Naive thymus-derived CD4-positive, alpha-beta T cell (primary cell): ENCODE measurements at regions not wholly inside any gene's neighbourhood (a gene's known extent, or its start where the extent isn't known, plus 50 kb on each side); places are given as distances from the start of the nearest gene placed in this dataset.

Experiments used
- ATAC-seq: fragments of 150-1000 bp; cut with Tn5 transposase; 2 replicates; pipeline ENCODE4 v1.10.0; 2021; ENCODE audit warnings: mild to moderate bottlenecking, moderate library complexity
- CTCF ChIA-PET: fragments of 350-600 bp; sonication (Branson Sonifier 250); formaldehyde crosslinking; loops from one replicate; lab custom pipeline; 2021; ENCODE audit warnings: antibody characterized with exemption; lab: Charles Lee
- POLR2A ChIA-PET: fragments of 350-600 bp; sonication (Branson Sonifier 250); formaldehyde crosslinking; loops from one replicate; lab custom pipeline; 2021; ENCODE audit warnings: antibody characterized with exemption, inconsistent platforms; lab: Charles Lee
- DNase-seq, 9 donors: peaks; one replicate each; pipeline versions ENCODE4 v3.0.0 to v3.0.0-alpha.2; 2020 to 2022; ENCODE audit warnings: mixed read lengths in 1 of 9
- H3K27ac ChIP-seq: one replicate; pipeline ENCODE4 v1.7.0; 2013; ENCODE audit warnings: mild to moderate bottlenecking, low read depth, low read length, moderate library complexity
- H3K27me3 ChIP-seq, 2 donors: one replicate each; pipeline ENCODE4 v1.7.0; 2013; ENCODE audit warnings: low read length in 2 of 2, mild to moderate bottlenecking in 2 of 2, moderate library complexity in 2 of 2; ENCODE audit not compliant: control insufficient read depth in 2 of 2, insufficient read depth in 2 of 2
- H3K36me3 ChIP-seq, 3 experiments: 1 replicate in 2 of 3; 2 replicates in 1 of 3; pipeline ENCODE4 v1.7.0; 2013; ENCODE audit warnings: low read length in 3 of 3, mild to moderate bottlenecking in 3 of 3, moderate library complexity in 1 of 3; ENCODE audit not compliant: insufficient read depth in 3 of 3, control insufficient read depth in 2 of 3
- H3K4me1 ChIP-seq, 2 donors: one replicate each; pipeline ENCODE4 v1.7.0; 2013; ENCODE audit warnings: low read length in 2 of 2, mild to moderate bottlenecking in 2 of 2, moderate library complexity in 1 of 2; ENCODE audit not compliant: control insufficient read depth in 2 of 2, insufficient read depth in 2 of 2
- H3K4me3 ChIP-seq: 2 replicates; pipeline ENCODE4 v1.7.0; 2013; ENCODE audit warnings: mild to moderate bottlenecking, low read length
- H3K9me3 ChIP-seq, 3 experiments: 1 replicate in 2 of 3; 2 replicates in 1 of 3; pipeline ENCODE4 v1.7.0; 2013; ENCODE audit warnings: low read length in 3 of 3; ENCODE audit not compliant: control insufficient read depth in 2 of 3
- H3K27ac Mint-ChIP-seq, 9 donors: one replicate each; pipeline ENCODE4 v1.8.0; 2020 to 2022; ENCODE audit warnings: mixed read lengths in 9 of 9, mild to moderate bottlenecking in 8 of 9, moderate library complexity in 5 of 9, inconsistent platforms in 2 of 9
- H3K27me3 Mint-ChIP-seq, 5 donors: one replicate each; pipeline ENCODE4 v1.8.0; 2021 to 2022; ENCODE audit warnings: mixed read lengths in 5 of 5, mild to moderate bottlenecking in 1 of 5
- H3K36me3 Mint-ChIP-seq, 5 donors: one replicate each; pipeline ENCODE4 v1.8.0; 2020 to 2022; ENCODE audit warnings: mixed read lengths in 5 of 5, mild to moderate bottlenecking in 3 of 5, inconsistent platforms in 1 of 5
- H3K4me1 Mint-ChIP-seq, 7 donors: one replicate each; pipeline ENCODE4 v1.8.0; 2020 to 2022; ENCODE audit warnings: mixed read lengths in 7 of 7, mild to moderate bottlenecking in 3 of 7, inconsistent platforms in 1 of 7
- H3K4me3 Mint-ChIP-seq, 10 donors: one replicate each; pipeline ENCODE4 v1.8.0; 2020 to 2022; ENCODE audit warnings: mild to moderate bottlenecking in 10 of 10, mixed read lengths in 10 of 10, moderate library complexity in 6 of 10, inconsistent platforms in 2 of 10
- H3K9me3 Mint-ChIP-seq, 11 donors: one replicate each; pipeline ENCODE4 v1.8.0; 2020 to 2022; ENCODE audit warnings: mixed read lengths in 11 of 11, mild to moderate bottlenecking in 4 of 11, inconsistent platforms in 1 of 11, moderate library complexity in 1 of 11
- intact Hi-C, 2 donors: fragments of 100-400 bp; cut with micrococcal nuclease; formaldehyde crosslinking; loops; one replicate each; pipeline ENCODE4 v1.15.1; 2023

GRCh38 chr9:107635803-107636174 is 146.2 kb upstream of the KLF4 start:
- POLR2A ChIA-PET = no interaction called here
- H3K27me3 ChIP-seq = no peaks in the 10 kb centered on the region
- no peaks in the 10 kb centered on the region for H3K36me3 ChIP-seq
- no peak for DNase-seq
- intact Hi-C loops = no loop called here
- no peak overlapping the region for H3K4me3 ChIP-seq
- no peaks in the 10 kb centered on the region for H3K36me3 Mint-ChIP-seq
- no peak overlapping the region for H3K27ac ChIP-seq
- H3K9me3 ChIP-seq = no peaks in the 10 kb centered on the region
- no peak for ATAC-seq
- peaks cover 5 to 25% (median 9%) of the 10 kb centered on the region in 7 donors for H3K4me1 Mint-ChIP-seq
- peaks cover 0 to 15% (median 2%) of the 10 kb centered on the region in 11 donors for H3K9me3 Mint-ChIP-seq
- no peak overlapping the region for H3K27ac Mint-ChIP-seq
- peaks cover 41 to 49% (median 48%) of the 10 kb centered on the region in 5 donors for H3K27me3 Mint-ChIP-seq
- CTCF ChIA-PET = interaction anchor here (0.5 kb wide), 1 partner anchor 93 kb away, joined by 3 read pairs; no protein-coding TSS in a partner anchor
- no peaks in the 10 kb centered on the region for H3K4me1 ChIP-seq
- no peak overlapping the region for H3K4me3 Mint-ChIP-seq

DNA sequence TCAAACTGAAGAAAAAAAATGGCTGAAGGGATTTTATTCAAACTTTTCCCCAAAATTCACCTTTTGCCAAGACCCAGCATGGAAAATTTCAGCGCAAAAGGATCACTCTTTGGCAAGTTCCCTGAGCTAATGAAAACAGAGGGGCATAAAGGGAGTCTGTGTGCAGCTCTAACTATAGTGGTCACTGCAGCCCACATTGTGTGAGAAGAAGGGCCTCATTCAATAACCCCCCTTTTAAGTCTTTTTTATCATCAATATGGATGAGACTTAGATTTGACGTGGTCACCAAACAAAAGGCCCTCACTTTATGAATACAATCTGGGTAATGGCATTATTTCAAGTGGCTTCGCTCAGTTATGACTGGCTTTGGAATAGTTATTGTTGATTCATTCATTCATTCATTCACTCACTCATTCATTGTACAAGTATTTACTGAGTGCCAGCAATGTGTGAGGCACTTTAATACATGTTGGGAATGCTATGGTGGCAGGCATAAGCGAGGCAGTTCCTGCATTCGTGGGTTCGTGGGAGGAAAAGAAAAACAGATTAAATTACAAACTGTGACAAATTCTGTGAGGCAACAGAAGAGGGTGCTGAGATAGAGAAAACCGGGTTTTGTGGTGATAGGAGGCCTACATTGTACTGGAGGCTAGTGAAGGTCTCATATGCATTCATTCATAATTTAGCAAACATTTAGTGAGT is 145.7 kb upstream of the KLF4 start:
- no peaks in the 10 kb centered on the region for H3K9me3 ChIP-seq
- Mint-ChIP-seq H3K27ac (no peak overlapping the region), H3K36me3 (no peaks in the 10 kb centered on the region), H3K9me3 (peaks cover 0 to 15% (median 0%) of the 10 kb centered on the region in 11 donors), H3K4me1 (peaks cover 5 to 25% (median 9%) of the 10 kb centered on the region in 7 donors), H3K4me3 (no peak overlapping the region), H3K27me3 (peaks cover 36 to 45% (median 43%) of the 10 kb centered on the region in 5 donors)
- no peak overlapping the region for H3K4me3 ChIP-seq
- POLR2A ChIA-PET = no interaction called here
- no peaks in the 10 kb centered on the region for H3K4me1 ChIP-seq
- DNase-seq (no peak), ATAC-seq (no peak)
- CTCF ChIA-PET = no interaction called here
- no peak overlapping the region for H3K27ac ChIP-seq
- no peaks in the 10 kb centered on the region for H3K27me3 ChIP-seq
- intact Hi-C loops = no loop called here
- H3K36me3 ChIP-seq = no peaks in the 10 kb centered on the region

DNA sequence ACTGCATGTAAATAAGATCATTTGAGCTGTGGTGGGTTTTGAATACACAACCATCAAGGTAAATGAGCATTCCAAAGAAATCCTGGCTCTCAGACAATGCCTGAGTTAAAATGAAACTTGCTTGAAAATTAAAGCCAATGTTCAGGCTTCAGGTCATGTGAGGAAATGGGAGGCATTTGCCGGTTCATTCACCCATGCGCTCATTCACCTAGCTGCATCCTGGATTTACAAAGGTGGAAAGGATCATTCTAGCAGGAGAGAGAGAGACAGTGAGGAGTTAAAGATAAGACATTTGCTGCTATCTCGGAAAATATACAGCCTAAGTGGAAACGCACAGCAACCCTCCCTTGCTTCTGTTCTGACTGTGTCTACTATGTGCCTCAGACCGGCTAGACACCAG is 143.8 kb upstream of the KLF4 start:
- H3K27ac ChIP-seq = no peak overlapping the region
- peaks cover 21 to 37% (median 24%) of the 10 kb centered on the region in 5 donors for H3K27me3 Mint-ChIP-seq
- H3K36me3 Mint-ChIP-seq = no peaks in the 10 kb centered on the region
- H3K4me1 Mint-ChIP-seq = peaks cover 3 to 11% (median 5%) of the 10 kb centered on the region in 7 donors
- DNase-seq (no peak), ATAC-seq (no peak)
- H3K9me3 ChIP-seq = no peaks in the 10 kb centered on the region
- H3K27me3 ChIP-seq = no peaks in the 10 kb centered on the region
- ChIA-PET CTCF (no interaction called here), POLR2A (no interaction called here)
- H3K36me3 ChIP-seq = no peaks in the 10 kb centered on the region
- no peak overlapping the region for H3K4me3 ChIP-seq
- intact Hi-C loops = no loop called here
- H3K4me1 ChIP-seq = no peaks in the 10 kb centered on the region
- no peak overlapping the region for H3K27ac Mint-ChIP-seq
- H3K9me3 Mint-ChIP-seq = peaks cover 0 to 8% (median 0%) of the 10 kb centered on the region in 11 donors
- no peak overlapping the region for H3K4me3 Mint-ChIP-seq

- H3K4me1 ChIP-seq = no peaks in the 10 kb centered on the region
- intact Hi-C loops = no loop called here
- no peak overlapping the region for H3K27ac Mint-ChIP-seq
These were observed 143.1 kb upstream of the KLF4 start for GRCh38 chr9:107632661-107633060.

DNA sequence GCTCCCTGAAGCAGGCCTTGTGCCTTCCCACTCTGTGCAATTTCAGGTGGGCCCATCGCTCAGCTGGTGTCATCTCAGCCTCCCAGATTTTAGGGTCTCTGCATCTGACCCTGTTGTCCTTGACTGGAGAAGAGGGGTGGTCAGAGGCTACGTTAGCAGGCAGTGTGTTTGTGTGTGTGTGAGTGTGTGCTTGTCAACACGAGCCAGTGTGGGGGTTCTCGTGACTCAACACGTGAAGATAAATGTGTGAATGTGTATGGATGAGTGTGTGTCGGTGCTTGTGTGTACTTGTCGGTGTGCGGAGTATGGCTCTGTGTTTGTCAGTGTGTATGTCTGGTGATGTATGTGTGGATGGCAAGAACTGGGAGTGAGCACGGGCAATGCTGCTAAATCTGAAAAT is 142.6 kb upstream of the KLF4 start:
- Histone ChIP-seq H3K27me3 (no peaks in the 10 kb centered on the region), H3K27ac (no peak overlapping the region), H3K4me3 (no peak overlapping the region), H3K4me1 (no peaks in the 10 kb centered on the region), H3K9me3 (no peaks in the 10 kb centered on the region), H3K36me3 (no peaks in the 10 kb centered on the region)
- ChIA-PET POLR2A (no interaction called here), CTCF (no interaction called here)
- Mint-ChIP-seq H3K36me3 (no peaks in the 10 kb centered on the region), H3K9me3 (peaks cover 0 to 6% (median 0%) of the 10 kb centered on the region in 11 donors), H3K27me3 (peaks cover 14 to 30% (median 20%) of the 10 kb centered on the region in 5 donors), H3K27ac (no peak overlapping the region), H3K4me3 (no peak overlapping the region), H3K4me1 (peaks cover 0 to 6% (median 0%) of the 10 kb centered on the region in 7 donors)
- ATAC-seq = no peak
- intact Hi-C loops = no loop called here
- no peak for DNase-seq

More at GRCh38 chr9:107632661-107633060, 143.1 kb upstream of the KLF4 start:
- H3K9me3 Mint-ChIP-seq = peaks cover 0 to 6% (median 0%) of the 10 kb centered on the region in 11 donors
- ChIA-PET CTCF (no interaction called here), POLR2A (no interaction called here)
- no peaks in the 10 kb centered on the region for H3K36me3 Mint-ChIP-seq
- no peak overlapping the region for H3K4me3 Mint-ChIP-seq
- ATAC-seq (no peak), DNase-seq (no peak)
- no peaks in the 10 kb centered on the region for H3K36me3 ChIP-seq
- H3K4me3 ChIP-seq = no peak overlapping the region
- no peak overlapping the region for H3K27ac ChIP-seq
- peaks cover 0 to 6% (median 0%) of the 10 kb centered on the region in 7 donors for H3K4me1 Mint-ChIP-seq
- peaks cover 15 to 30% (median 20%) of the 10 kb centered on the region in 5 donors for H3K27me3 Mint-ChIP-seq
- no peaks in the 10 kb centered on the region for H3K27me3 ChIP-seq
- H3K9me3 ChIP-seq = no peaks in the 10 kb centered on the region

GRCh38 chr9:107631788-107632187 is 142.2 kb upstream of the KLF4 start:
- H3K4me1 Mint-ChIP-seq = peaks cover 0 to 5% (median 0%) of the 10 kb centered on the region in 7 donors
- Histone ChIP-seq H3K9me3 (no peaks in the 10 kb centered on the region), H3K36me3 (no peaks in the 10 kb centered on the region), H3K4me3 (no peak overlapping the region), H3K4me1 (no peaks in the 10 kb centered on the region), H3K27me3 (no peaks in the 10 kb centered on the region), H3K27ac (no peak overlapping the region)
- H3K4me3 Mint-ChIP-seq = no peak overlapping the region
- H3K27ac Mint-ChIP-seq = no peak overlapping the region
- POLR2A ChIA-PET = no interaction called here
- ATAC-seq = no peak
- no peak for DNase-seq
- CTCF ChIA-PET = no interaction called here
- H3K36me3 Mint-ChIP-seq = no peaks in the 10 kb centered on the region
- peaks cover 11 to 28% (median 16%) of the 10 kb centered on the region in 5 donors for H3K27me3 Mint-ChIP-seq
- intact Hi-C loops = no loop called here
- peaks cover 0 to 4% (median 0%) of the 10 kb centered on the region in 11 donors for H3K9me3 Mint-ChIP-seq

GRCh38 chr9:107630156-107630555 is 140.6 kb upstream of the KLF4 start:
- Histone ChIP-seq H3K36me3 (no peaks in the 10 kb centered on the region), H3K4me3 (no peak overlapping the region), H3K4me1 (no peaks in the 10 kb centered on the region), H3K27me3 (no peaks in the 10 kb centered on the region), H3K9me3 (no peaks in the 10 kb centered on the region), H3K27ac (no peak overlapping the region)
- intact Hi-C loops = no loop called here
- DNase-seq (no peak), ATAC-seq (no peak)
- Mint-ChIP-seq H3K4me1 (no peaks in the 10 kb centered on the region), H3K27me3 (peaks cover 0 to 16% (median 3%) of the 10 kb centered on the region in 5 donors), H3K36me3 (no peaks in the 10 kb centered on the region), H3K9me3 (peaks cover 0 to 8% (median 0%) of the 10 kb centered on the region in 11 donors), H3K4me3 (no peak overlapping the region), H3K27ac (peak overlapping the region in 1 of 9 donors; percentile 70)
- CTCF ChIA-PET = no interaction called here
- POLR2A ChIA-PET = no interaction called here
